Astrocyte (in vitro differentiated cells and primary cell): ENCODE measurements at regions not wholly inside any gene's neighbourhood (a gene's known extent, or its start where the extent isn't known, plus 50 kb on each side); places are given as distances from the start of the nearest gene placed in this dataset.
"Not testable (repeated sequence)": the region's sequence is repeated elsewhere in the genome, so short reads cannot be mapped to it uniquely, and the experiment has no call there.

Experiments used
- DNase-seq: peaks from one replicate; pipeline ENCODE4 v3.0.0-alpha.2; 2010; ENCODE audit warnings: low read depth
- FAIRE-seq: peaks from 2 replicates; lab custom pipeline; 2011; peaks lifted over from hg19 to GRCh38; lab: Jason Lieb, UNC
- H2AFZ ChIP-seq: 2 replicates; pipeline ENCODE4 v1.6.0; 2012; ENCODE audit warnings: low read depth, low read length, inconsistent platforms
- H3K27ac ChIP-seq: 2 replicates; pipeline ENCODE4 v1.5.1; 2011; ENCODE audit warnings: low read depth, low read length, inconsistent platforms
- H3K27me3 ChIP-seq: 2 replicates; pipeline ENCODE4 v1.6.0; 2011; ENCODE audit warnings: low read length, inconsistent platforms; ENCODE audit not compliant: insufficient read depth
- H3K36me3 ChIP-seq: 2 replicates; pipeline ENCODE4 v1.5.1; 2011; ENCODE audit warnings: low read length, inconsistent platforms; ENCODE audit not compliant: insufficient read depth
- H3K4me1 ChIP-seq: 2 replicates; pipeline ENCODE4 v1.5.1; 2011; ENCODE audit warnings: low read length, inconsistent platforms; ENCODE audit not compliant: insufficient read depth
- H3K4me2 ChIP-seq: 2 replicates; pipeline ENCODE4 v1.6.0; 2012; ENCODE audit warnings: low read length, inconsistent platforms
- H3K4me3 ChIP-seq: 2 replicates; pipeline ENCODE4 v1.5.1; 2011; ENCODE audit warnings: low read depth, mild to moderate bottlenecking, low read length, inconsistent platforms; ENCODE audit not compliant: insufficient read depth
- H3K79me2 ChIP-seq: 2 replicates; pipeline ENCODE4 v1.6.0; 2012; ENCODE audit warnings: mild to moderate bottlenecking, low read length, inconsistent platforms; ENCODE audit not compliant: insufficient read depth
- H3K9ac ChIP-seq: 2 replicates; pipeline ENCODE4 v1.6.0; 2012; ENCODE audit warnings: mild to moderate bottlenecking, low read length, inconsistent platforms
- H3K9me3 ChIP-seq: 2 replicates; pipeline ENCODE4 v1.5.1; 2012; ENCODE audit warnings: low read depth, mild to moderate bottlenecking, low read length, inconsistent platforms; ENCODE audit not compliant: insufficient read depth
- H4K20me1 ChIP-seq: 2 replicates; pipeline ENCODE4 v1.6.0; 2012; ENCODE audit warnings: low read length, inconsistent platforms; ENCODE audit not compliant: insufficient read depth
- H3K27ac Mint-ChIP-seq: one replicate; pipeline ENCODE4 v1.8.0; 2021; ENCODE audit warnings: mild to moderate bottlenecking, mixed read lengths; ENCODE audit not compliant: unreplicated experiment
- H3K27me3 Mint-ChIP-seq: one replicate; pipeline ENCODE4 v1.8.0; 2021; ENCODE audit warnings: low read depth, mixed read lengths; ENCODE audit not compliant: unreplicated experiment
- H3K36me3 Mint-ChIP-seq: one replicate; pipeline ENCODE4 v1.8.0; 2021; ENCODE audit warnings: low read depth, mixed read lengths; ENCODE audit not compliant: unreplicated experiment
- H3K4me1 Mint-ChIP-seq: one replicate; pipeline ENCODE4 v1.8.0; 2021; ENCODE audit warnings: low read depth, mixed read lengths; ENCODE audit not compliant: unreplicated experiment
- H3K4me3 Mint-ChIP-seq: one replicate; pipeline ENCODE4 v1.8.0; 2021; ENCODE audit warnings: mild to moderate bottlenecking, moderate library complexity, mixed read lengths; ENCODE audit not compliant: unreplicated experiment
- H3K9me3 Mint-ChIP-seq: one replicate; pipeline ENCODE4 v1.8.0; 2021; ENCODE audit warnings: mild to moderate bottlenecking, mixed read lengths; ENCODE audit not compliant: unreplicated experiment
- EZH2 ChIP-seq: IDR thresholded peaks from 2 replicates; pipeline ENCODE4 v1.6.1; 2012; ENCODE audit warnings: mild to moderate bottlenecking, low read length, inconsistent platforms; ENCODE audit not compliant: insufficient read depth
- TF ChIP-seq, protein P1 (sequence below): IDR thresholded peaks from 2 replicates; pipeline ENCODE4 v1.5.1; 2011; ENCODE audit warnings: low read depth, mild to moderate bottlenecking, inconsistent platforms, low read length, moderate library complexity; ENCODE audit not compliant: insufficient read depth

DNA sequence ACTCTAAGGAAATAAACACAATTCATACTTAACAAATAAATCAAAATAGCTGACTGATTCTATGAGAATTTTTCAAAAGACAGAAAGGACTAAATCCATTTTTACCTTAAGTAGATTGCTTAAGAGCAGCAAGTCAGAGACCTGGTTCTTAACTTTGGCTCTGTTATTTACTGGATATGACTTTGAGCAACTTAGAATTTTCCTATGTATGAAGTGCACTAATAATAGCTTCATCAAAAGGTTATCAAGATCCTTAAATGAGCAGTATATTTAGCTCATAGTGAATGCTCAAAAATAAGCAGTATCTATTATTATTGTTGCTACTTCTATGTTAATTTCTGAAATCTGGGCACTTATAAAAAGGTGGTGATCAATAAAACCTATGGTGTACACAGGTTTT, 95.3 kb downstream of the POSTN start:
- Histone ChIP-seq H4K20me1 (no peaks in the 10 kb centered on the region), H3K36me3 (no peaks in the 10 kb centered on the region), H3K4me1 (no peaks in the 10 kb centered on the region), H3K9me3 (no peaks in the 10 kb centered on the region), H3K27me3 (no peaks in the 10 kb centered on the region), H3K9ac (no peak overlapping the region), H3K4me3 (no peak overlapping the region), H3K4me2 (no peak overlapping the region), H2AFZ (no peak overlapping the region), H3K27ac (no peak overlapping the region), H3K79me2 (no peaks in the 10 kb centered on the region)
- Mint-ChIP-seq H3K4me3 (no peak overlapping the region), H3K4me1 (peaks cover 13% of the 10 kb centered on the region), H3K27me3 (no peaks in the 10 kb centered on the region), H3K27ac (no peak overlapping the region), H3K36me3 (no peaks in the 10 kb centered on the region), H3K9me3 (peaks cover 2% of the 10 kb centered on the region)
- no peak for TF ChIP-seq EZH2
- TF ChIP-seq, protein P1, sequence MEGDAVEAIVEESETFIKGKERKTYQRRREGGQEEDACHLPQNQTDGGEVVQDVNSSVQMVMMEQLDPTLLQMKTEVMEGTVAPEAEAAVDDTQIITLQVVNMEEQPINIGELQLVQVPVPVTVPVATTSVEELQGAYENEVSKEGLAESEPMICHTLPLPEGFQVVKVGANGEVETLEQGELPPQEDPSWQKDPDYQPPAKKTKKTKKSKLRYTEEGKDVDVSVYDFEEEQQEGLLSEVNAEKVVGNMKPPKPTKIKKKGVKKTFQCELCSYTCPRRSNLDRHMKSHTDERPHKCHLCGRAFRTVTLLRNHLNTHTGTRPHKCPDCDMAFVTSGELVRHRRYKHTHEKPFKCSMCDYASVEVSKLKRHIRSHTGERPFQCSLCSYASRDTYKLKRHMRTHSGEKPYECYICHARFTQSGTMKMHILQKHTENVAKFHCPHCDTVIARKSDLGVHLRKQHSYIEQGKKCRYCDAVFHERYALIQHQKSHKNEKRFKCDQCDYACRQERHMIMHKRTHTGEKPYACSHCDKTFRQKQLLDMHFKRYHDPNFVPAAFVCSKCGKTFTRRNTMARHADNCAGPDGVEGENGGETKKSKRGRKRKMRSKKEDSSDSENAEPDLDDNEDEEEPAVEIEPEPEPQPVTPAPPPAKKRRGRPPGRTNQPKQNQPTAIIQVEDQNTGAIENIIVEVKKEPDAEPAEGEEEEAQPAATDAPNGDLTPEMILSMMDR = no peak
- FAIRE-seq (no peak), DNase-seq (no peak)

DNA sequence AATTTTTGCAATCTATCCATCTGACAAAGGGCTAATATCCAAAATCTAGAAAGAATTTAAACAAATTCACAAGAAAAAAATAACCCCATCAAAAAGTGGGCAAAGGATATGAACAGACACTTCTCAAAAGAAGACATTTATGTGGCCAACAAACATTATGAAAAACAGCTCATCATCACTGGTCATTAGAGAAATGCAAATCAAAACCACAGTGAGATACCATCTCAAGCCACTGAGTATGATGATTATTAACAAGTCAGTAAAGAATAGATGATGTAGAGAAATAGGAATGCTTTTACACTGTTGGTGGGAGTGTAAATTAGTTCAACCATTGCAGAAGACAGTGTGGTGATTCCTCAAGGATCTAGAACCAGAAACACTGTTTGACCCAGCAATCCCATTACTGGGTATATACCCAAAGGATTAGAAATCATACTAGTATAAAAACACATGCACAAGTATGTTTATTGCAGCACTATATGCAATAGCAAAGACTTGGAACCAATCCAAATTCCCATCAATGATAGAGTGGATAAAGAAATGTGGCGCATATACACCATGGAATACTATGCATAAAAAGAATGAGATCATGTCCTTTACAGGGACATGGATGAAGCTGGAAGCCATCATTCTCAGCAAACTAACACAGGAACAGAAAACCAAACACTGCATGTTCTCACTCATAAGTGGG, 96.1 kb downstream of the POSTN start:
- not testable (repeated sequence) for H3K9ac ChIP-seq, H4K20me1 ChIP-seq, H3K4me3 ChIP-seq, H3K79me2 ChIP-seq, H3K27ac ChIP-seq, H3K4me3 Mint-ChIP-seq, H3K27me3 Mint-ChIP-seq, H3K9me3 Mint-ChIP-seq, H3K4me1 ChIP-seq, H3K27me3 ChIP-seq, H3K4me2 ChIP-seq, H3K9me3 ChIP-seq, H3K36me3 Mint-ChIP-seq, H2AFZ ChIP-seq, FAIRE-seq, H3K36me3 ChIP-seq
- Mint-ChIP-seq H3K4me1 (peaks cover 13% of the 10 kb centered on the region), H3K27ac (peak overlapping the region; percentile 55)
- peak; percentile 58 for DNase-seq

DNA sequence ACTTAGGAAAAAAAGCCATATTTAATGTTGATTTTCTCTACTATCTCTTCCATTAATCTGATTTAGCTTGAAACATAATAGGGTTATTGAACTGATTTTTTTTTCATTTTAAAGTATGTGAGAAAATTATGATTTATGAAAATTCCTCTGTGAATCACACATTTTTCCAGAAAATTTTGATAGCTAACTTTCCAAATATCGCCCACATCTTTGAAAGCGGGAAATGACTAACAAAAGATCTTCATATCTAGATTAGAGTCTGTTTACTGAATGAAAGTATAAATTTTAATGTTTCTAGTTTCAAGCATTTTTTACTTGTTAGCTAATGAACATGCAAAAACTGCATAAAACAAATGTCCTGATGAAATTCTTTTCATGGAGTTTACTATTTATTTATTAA, 97.4 kb downstream of the POSTN start:
- no peak overlapping the region for H3K4me2 ChIP-seq
- H3K4me3 ChIP-seq = no peak overlapping the region
- H3K27ac Mint-ChIP-seq = no peak overlapping the region
- no peaks in the 10 kb centered on the region for H4K20me1 ChIP-seq
- H3K36me3 ChIP-seq = no peaks in the 10 kb centered on the region
- peaks cover 4% of the 10 kb centered on the region for H3K9me3 Mint-ChIP-seq
- H3K9me3 ChIP-seq = no peaks in the 10 kb centered on the region
- H3K27ac ChIP-seq = no peak overlapping the region
- H3K4me1 Mint-ChIP-seq = peaks cover 13% of the 10 kb centered on the region
- TF ChIP-seq, protein P1 = no peak
- TF ChIP-seq EZH2 = no peak
- H3K4me1 ChIP-seq = no peaks in the 10 kb centered on the region
- no peak overlapping the region for H3K9ac ChIP-seq
- DNase-seq = no peak
- no peak for FAIRE-seq
- H3K27me3 ChIP-seq = no peaks in the 10 kb centered on the region
- H3K27me3 Mint-ChIP-seq = no peaks in the 10 kb centered on the region
- no peaks in the 10 kb centered on the region for H3K79me2 ChIP-seq
- no peak overlapping the region for H3K4me3 Mint-ChIP-seq
- no peaks in the 10 kb centered on the region for H3K36me3 Mint-ChIP-seq
- no peak overlapping the region for H2AFZ ChIP-seq
